H1 (cell line): ENCODE measurements at regions not wholly inside any gene's neighbourhood (a gene's known extent, or its start where the extent isn't known, plus 50 kb on each side); places are given as distances from the start of the nearest gene placed in this dataset.

Experiments
- CTCF ChIA-PET: fragments of 300-600 bp; sonication (Branson Sonifier 250); formaldehyde crosslinking; loops from one replicate; lab custom pipeline; 2021; ENCODE audit not compliant: partially characterized antibody; lab: Charles Lee
- POLR2A ChIA-PET: fragments of 300-600 bp; sonication (Branson Sonifier 250); formaldehyde crosslinking; loops from one replicate; lab custom pipeline; 2021; ENCODE audit warnings: inconsistent platforms; ENCODE audit not compliant: partially characterized antibody; lab: Charles Lee
- DNase-seq, 2 experiments: peaks; one replicate each; pipeline versions ENCODE4 v3.0.0 to v3.0.0-alpha.2; 2010 to 2022; ENCODE audit warnings: low spot score in 2 of 2, low read depth in 1 of 2, mixed read lengths in 1 of 2
- FAIRE-seq: peaks from 2 replicates; lab custom pipeline; 2011; peaks lifted over from hg19 to GRCh38; lab: Jason Lieb, UNC
- H2AFZ ChIP-seq: 2 replicates; pipeline ENCODE4 v1.8.1; 2012; ENCODE audit warnings: low read length, inconsistent platforms
- H2AK5ac ChIP-seq: 2 replicates; pipeline ENCODE4 v1.6.1; 2013; ENCODE audit warnings: low read depth, low read length
- H2BK120ac ChIP-seq: replicated peaks from 2 replicates; pipeline ENCODE3; 2013; ENCODE audit warnings: low read depth, low read length, inconsistent platforms
- H2BK12ac ChIP-seq: 2 replicates; pipeline ENCODE4 v1.6.1; 2013; ENCODE audit warnings: low read depth, low read length
- H2BK15ac ChIP-seq: 2 replicates; pipeline ENCODE4 v1.6.1; 2013; ENCODE audit warnings: low read length
- H2BK20ac ChIP-seq: 2 replicates; pipeline ENCODE4 v1.6.1; 2013; ENCODE audit warnings: low read length
- H2BK5ac ChIP-seq: 2 replicates; pipeline ENCODE4 v1.6.1; 2013; ENCODE audit warnings: low read depth, low read length
- H3K14ac ChIP-seq: 2 replicates; pipeline ENCODE4 v1.6.1; 2013; ENCODE audit warnings: inconsistent platforms; ENCODE audit not compliant: insufficient read length
- H3K18ac ChIP-seq: 2 replicates; pipeline ENCODE4 v1.6.1; 2013; ENCODE audit warnings: low read length; ENCODE audit errors: extremely low read depth
- H3K23ac ChIP-seq: 2 replicates; pipeline ENCODE4 v1.6.1; 2013; ENCODE audit warnings: inconsistent platforms; ENCODE audit not compliant: insufficient read length
- H3K23me2 ChIP-seq: 2 replicates; pipeline ENCODE4 v1.6.1; 2013; ENCODE audit warnings: low read depth, low read length
- H3K27ac ChIP-seq: 2 replicates; pipeline ENCODE4 v1.6.1; 2011; ENCODE audit warnings: low read depth, low read length, inconsistent platforms
- H3K27me3 ChIP-seq, 4 experiments: replicated peaks in 1 of 4; 1 replicate in 1 of 4; 2 replicates in 3 of 4; pipeline versions ENCODE4 v1.6.1 to v1.8.1; 2011 to 2013; ENCODE audit warnings: low read length in 3 of 4, mild to moderate bottlenecking in 3 of 4, inconsistent platforms in 2 of 4, mixed read lengths in 2 of 4, moderate library complexity in 1 of 4; ENCODE audit not compliant: control insufficient read depth in 3 of 4, insufficient read depth in 3 of 4; ENCODE audit errors: extremely low read depth in 1 of 4
- H3K36me3 ChIP-seq, 4 experiments: 2 replicates each; pipeline versions ENCODE4 v1.6.1 to v1.8.1; 2011 to 2013; ENCODE audit warnings: mild to moderate bottlenecking in 4 of 4, low read length in 3 of 4, moderate library complexity in 2 of 4, control low read depth in 1 of 4, inconsistent platforms in 1 of 4; ENCODE audit not compliant: insufficient read depth in 4 of 4, control insufficient read depth in 2 of 4
- H3K4ac ChIP-seq: replicated peaks from 2 replicates; pipeline ENCODE3; 2013; ENCODE audit warnings: low read length, low read depth, mixed read lengths, inconsistent platforms; ENCODE audit not compliant: insufficient read length
- H3K4me1 ChIP-seq, 4 experiments: replicated peaks in 1 of 4; 1 replicate in 1 of 4; 2 replicates in 3 of 4; pipeline versions ENCODE4 v1.6.1 to v1.8.1; 2011 to 2013; ENCODE audit warnings: low read length in 3 of 4, inconsistent platforms in 2 of 4, mixed read lengths in 1 of 4; ENCODE audit not compliant: insufficient read depth in 4 of 4, control insufficient read depth in 3 of 4
- H3K4me2 ChIP-seq, 2 experiments: 2 replicates each; pipeline versions ENCODE4 v1.6.1 to v1.8.1; 2011 to 2013; ENCODE audit warnings: low read depth in 2 of 2, low read length in 2 of 2, control low read depth in 1 of 2, inconsistent platforms in 1 of 2, mild to moderate bottlenecking in 1 of 2; ENCODE audit not compliant: insufficient read depth in 1 of 2
- H3K4me3 ChIP-seq, 4 experiments: fragments of 200-600, 300-600 bp in 1 of 4; sonication (generic), shearing (Covaris generic), sonication (Bioruptor Twin) in 1 of 4; 2 replicates each; pipeline versions ENCODE4 v1.5.1 to v1.8.1; 2011 to 2016; ENCODE audit warnings: low read length in 4 of 4, low read depth in 3 of 4, control low read depth in 2 of 4, inconsistent platforms in 2 of 4, mild to moderate bottlenecking in 2 of 4, mixed read lengths in 1 of 4, moderate library complexity in 1 of 4; ENCODE audit not compliant: insufficient read depth in 2 of 4; ENCODE audit errors: extremely low read depth in 1 of 4
- H3K56ac ChIP-seq: replicated peaks from 2 replicates; pipeline ENCODE3; 2013; ENCODE audit warnings: low read depth, mild to moderate bottlenecking, mixed read lengths, low read length, inconsistent platforms; ENCODE audit not compliant: insufficient read length
- H3K79me1 ChIP-seq: 2 replicates; pipeline ENCODE4 v1.6.1; 2013; ENCODE audit warnings: low read depth, low read length, control low read depth
- H3K79me2 ChIP-seq, 2 experiments: 2 replicates each; pipeline versions ENCODE4 v1.6.1 to v1.8.1; 2012 to 2013; ENCODE audit warnings: low read length in 2 of 2, mild to moderate bottlenecking in 2 of 2, inconsistent platforms in 1 of 2; ENCODE audit not compliant: insufficient read depth in 2 of 2, control insufficient read depth in 1 of 2
- H3K9ac ChIP-seq, 4 experiments: replicated peaks in 1 of 4; 1 replicate in 1 of 4; 2 replicates in 3 of 4; pipeline versions ENCODE4 v1.6.1 to v1.8.1; 2011 to 2013; ENCODE audit warnings: low read depth in 3 of 4, low read length in 3 of 4, control low read depth in 2 of 4, mild to moderate bottlenecking in 2 of 4, moderate library complexity in 2 of 4, inconsistent platforms in 1 of 4; ENCODE audit errors: extremely low read depth in 1 of 4
- H3K9me3 ChIP-seq, 2 experiments: 2 replicates each; pipeline versions ENCODE4 v1.6.1 to v1.8.1; 2012 to 2013; ENCODE audit warnings: mild to moderate bottlenecking in 2 of 2, moderate library complexity in 2 of 2, control low read depth in 1 of 2, inconsistent platforms in 1 of 2, low read depth in 1 of 2, low read length in 1 of 2, mixed read lengths in 1 of 2; ENCODE audit not compliant: insufficient read depth in 2 of 2
- H4K20me1 ChIP-seq, 2 experiments: replicated peaks in 1 of 2; 2 replicates each; pipeline versions ENCODE3 to v1.8.1; 2011 to 2013; ENCODE audit warnings: inconsistent platforms in 2 of 2, low read length in 2 of 2, mild to moderate bottlenecking in 1 of 2; ENCODE audit not compliant: insufficient read depth in 2 of 2, control insufficient read depth in 1 of 2
- H4K5ac ChIP-seq: 2 replicates; pipeline ENCODE4 v1.6.1; 2013; ENCODE audit warnings: low read length, low read depth, mixed read lengths, inconsistent platforms; ENCODE audit not compliant: insufficient read length
- H4K8ac ChIP-seq: 2 replicates; pipeline ENCODE4 v1.8.0; 2013; ENCODE audit warnings: mild to moderate bottlenecking, moderate library complexity, low read length, inconsistent platforms; ENCODE audit not compliant: insufficient read depth; ENCODE audit errors: extremely low read depth
- H4K91ac ChIP-seq: replicated peaks from 2 replicates; pipeline ENCODE3; 2013; ENCODE audit warnings: low read length, mixed read lengths, inconsistent platforms; ENCODE audit not compliant: insufficient read length
- ATF3 ChIP-seq: IDR thresholded peaks from 2 replicates; pipeline ENCODE4 v1.6.1; 2011; ENCODE audit warnings: low read depth, mild to moderate bottlenecking, low read length; ENCODE audit not compliant: insufficient read depth
- BCL11A ChIP-seq, 2 experiments: IDR thresholded peaks; one replicate each; pipeline ENCODE4 v1.6.1; 2011; ENCODE audit warnings: low read depth in 2 of 2, low read length in 2 of 2, mild to moderate bottlenecking in 2 of 2
- CBX8 ChIP-seq: fragments of 300-800, 300-1000 bp; sonication (generic); IDR thresholded peaks from 2 replicates; pipeline ENCODE4 v1.7.1; 2016; ENCODE audit warnings: low read depth, low read length, borderline replicate concordance
- CTCF ChIP-seq, 3 experiments: IDR thresholded peaks; 1 replicate in 2 of 3; 2 replicates in 1 of 3; pipeline versions ENCODE4 v1.5.1 to v1.6.1; 2011; ENCODE audit warnings: low read length in 3 of 3, mild to moderate bottlenecking in 3 of 3, inconsistent platforms in 2 of 3, low read depth in 1 of 3, moderate library complexity in 1 of 3; ENCODE audit not compliant: insufficient read depth in 1 of 3; ENCODE audit errors: control extremely low read depth in 1 of 3
- GTF2F1 ChIP-seq: IDR thresholded peaks from 2 replicates; pipeline ENCODE4 v1.6.1; 2012; ENCODE audit warnings: low read depth, low read length, improper control_type of control experiment, borderline replicate concordance
- HDAC6 ChIP-seq: IDR thresholded peaks from one replicate; pipeline ENCODE4 v1.7.1; 2012; ENCODE audit warnings: low read depth, mild to moderate bottlenecking, inconsistent platforms, low read length, moderate library complexity
- PHF8 ChIP-seq: fragments of 200-600 bp; sonication (generic); conservative IDR thresholded peaks from 2 replicates; pipeline ENCODE4 v1.7.1; 2012; ENCODE audit warnings: low read depth, mild to moderate bottlenecking, inconsistent platforms, low read length, moderate library complexity
- POLR2AphosphoS5 ChIP-seq: IDR thresholded peaks from 2 replicates; pipeline ENCODE4 v1.6.1; 2011; ENCODE audit warnings: low read depth, low read length

- Histone ChIP-seq H3K4ac (no peak overlapping the region), H2AK5ac (no peak overlapping the region), H3K27me3 (no peaks in the 10 kb centered on the region; a peak in 1 of 7 replicates), H3K4me3 (no peak overlapping the region), H3K56ac (no peak overlapping the region), H2BK15ac (no peak overlapping the region), H4K91ac (no peak overlapping the region), H3K79me2 (no peaks in the 10 kb centered on the region), H4K20me1 (no peaks in the 10 kb centered on the region), H3K4me1 (no peaks in the 10 kb centered on the region; a peak in 1 of 7 replicates), H2AFZ (no peak overlapping the region), H4K5ac (no peak overlapping the region), H4K8ac (no peak overlapping the region), H3K9ac (no peak overlapping the region), H3K36me3 (no peaks in the 10 kb centered on the region; a peak in 1 of 8 replicates), H3K4me2 (no peak overlapping the region), H2BK5ac (no peak overlapping the region), H3K18ac (no peak overlapping the region), H3K14ac (no peak overlapping the region), H3K27ac (no peak overlapping the region), H3K79me1 (no peaks in the 10 kb centered on the region), H2BK12ac (no peak overlapping the region), H3K23me2 (no peaks in the 10 kb centered on the region), H3K23ac (no peak overlapping the region), H2BK120ac (no peak overlapping the region), H2BK20ac (no peak overlapping the region), H3K9me3 (no peaks in the 10 kb centered on the region)
- POLR2A ChIA-PET = no interaction called here
- DNase-seq = no peak
- CTCF ChIA-PET = interaction anchor here (0.6 kb wide), 1 partner anchor 182 kb away, joined by 3 read pairs; no protein-coding TSS in a partner anchor
- no peak for FAIRE-seq
- no peak for TF ChIP-seq POLR2AphosphoS5
- TF ChIP-seq CBX8 = no peak
- TF ChIP-seq GTF2F1 = no peak
- no peak for TF ChIP-seq HDAC6
- TF ChIP-seq BCL11A (IDR thresholded peaks at IDR 0.05; ENCODE audit: low read depth in 2 of 2, low read length in 2 of 2) = no peak
- no peak for TF ChIP-seq ATF3
- no peak for TF ChIP-seq PHF8
- TF ChIP-seq CTCF (IDR thresholded peaks at IDR 0.05; ENCODE audit: control extremely low read depth in 1 of 3, insufficient read depth in 1 of 3, low read depth in 1 of 3, low read length in 3 of 3) = no peak
Measured at GRCh38 chr9:115412656-115413055, 294.7 kb upstream of the TNC start.
